Keratinocyte (primary cell): ENCODE measurements at regions not wholly inside any gene's neighbourhood (a gene's known extent, or its start where the extent isn't known, plus 50 kb on each side); places are given as distances from the start of the nearest gene placed in this dataset.

Source experiments
- DNase-seq: peaks from one replicate; pipeline ENCODE4 v3.0.0-alpha.2; 2011; ENCODE audit warnings: low read depth, missing footprints, low spot score
- FAIRE-seq: peaks from 2 replicates; lab custom pipeline; 2011; peaks lifted over from hg19 to GRCh38; lab: Jason Lieb, UNC
- H2AFZ ChIP-seq: 2 replicates; pipeline ENCODE4 v1.6.0; 2012; ENCODE audit warnings: low read length, control low read depth, inconsistent platforms; ENCODE audit not compliant: control insufficient read depth
- H3K27ac ChIP-seq: 2 replicates; pipeline ENCODE4 v1.5.1; 2011; ENCODE audit warnings: low read length; ENCODE audit not compliant: control insufficient read depth, insufficient read depth
- H3K27me3 ChIP-seq: 3 replicates; pipeline ENCODE4 v1.6.0; 2011; ENCODE audit warnings: low read length; ENCODE audit not compliant: control insufficient read depth, insufficient read depth; ENCODE audit errors: extremely low read depth
- H3K36me3 ChIP-seq, 2 experiments: 2 replicates in 1 of 2; 3 replicates in 1 of 2; pipeline ENCODE4 v1.5.1; 2011; ENCODE audit warnings: low read length in 2 of 2, mild to moderate bottlenecking in 1 of 2; ENCODE audit not compliant: control insufficient read depth in 2 of 2, insufficient read depth in 2 of 2; ENCODE audit errors: extremely low read depth in 1 of 2
- H3K4me1 ChIP-seq: 3 replicates; pipeline ENCODE4 v1.5.1; 2011; ENCODE audit warnings: low read length; ENCODE audit not compliant: control insufficient read depth, insufficient read depth; ENCODE audit errors: extremely low read depth
- H3K4me2 ChIP-seq: 3 replicates; pipeline ENCODE4 v1.6.0; 2011; ENCODE audit warnings: low read depth, low read length; ENCODE audit not compliant: control insufficient read depth, insufficient read depth; ENCODE audit errors: extremely low read depth
- H3K4me3 ChIP-seq, 3 experiments: fragments of 200-600 bp in 1 of 3; sonication (generic) in 1 of 3; 2 replicates in 2 of 3; 3 replicates in 1 of 3; pipeline ENCODE4 v1.5.1; 2011 to 2016; ENCODE audit warnings: low read length in 3 of 3, mild to moderate bottlenecking in 3 of 3, control low read depth in 2 of 3, inconsistent platforms in 1 of 3, low read depth in 1 of 3, mixed read lengths in 1 of 3, mixed run types in 1 of 3, moderate library complexity in 1 of 3; ENCODE audit not compliant: control insufficient read depth in 2 of 3, insufficient read depth in 2 of 3; ENCODE audit errors: extremely low read depth in 1 of 3
- H3K79me2 ChIP-seq: 2 replicates; pipeline ENCODE4 v1.6.0; 2012; ENCODE audit warnings: low read length; ENCODE audit not compliant: control insufficient read depth, insufficient read depth
- H3K9ac ChIP-seq: 3 replicates; pipeline ENCODE4 v1.6.0; 2011; ENCODE audit warnings: low read length; ENCODE audit not compliant: control insufficient read depth, insufficient read depth; ENCODE audit errors: extremely low read depth
- H3K9me1 ChIP-seq: 3 replicates; pipeline ENCODE4 v1.6.0; 2011; ENCODE audit warnings: low read length; ENCODE audit not compliant: control insufficient read depth, insufficient read depth; ENCODE audit errors: extremely low read depth
- H3K9me3 ChIP-seq: 2 replicates; pipeline ENCODE4 v1.5.1; 2012; ENCODE audit warnings: low read depth, low read length; ENCODE audit not compliant: control insufficient read depth
- H4K20me1 ChIP-seq: 3 replicates; pipeline ENCODE4 v1.6.0; 2011; ENCODE audit warnings: low read length; ENCODE audit not compliant: control insufficient read depth, insufficient read depth; ENCODE audit errors: extremely low read depth
- CTCF ChIP-seq, 3 experiments: IDR thresholded peaks in 1 of 3; conservative IDR thresholded peaks in 1 of 3; optimal IDR thresholded peaks in 1 of 3; 2 replicates in 2 of 3; 3 replicates in 1 of 3; pipeline versions ENCODE3 to v1.5.1; 2011; ENCODE audit warnings: low read length in 3 of 3, mild to moderate bottlenecking in 3 of 3, moderate library complexity in 2 of 3, control low read depth in 1 of 3, inconsistent platforms in 1 of 3; ENCODE audit not compliant: insufficient read depth in 2 of 3; ENCODE audit errors: extremely low read depth in 1 of 3
- EZH2 ChIP-seq: IDR thresholded peaks from one replicate; pipeline ENCODE4 v1.6.1; 2012; ENCODE audit warnings: inconsistent platforms, mild to moderate bottlenecking, low read length, moderate library complexity
- dilution Hi-C: fragments of 300-500 bp; cut with MboI; formaldehyde crosslinking; loops from one replicate; pipeline ENCODE4 v1.7.0; 2020; ENCODE audit warnings: low sequenced_read_pairs; ENCODE audit not compliant: extremely low pct_ligation_motif_present

GRCh38 chrX:125398959-125399440 is 79.3 kb downstream of the TEX13C start:
- Histone ChIP-seq H3K4me1 (no peaks in the 10 kb centered on the region), H3K36me3 (no peaks in the 10 kb centered on the region), H3K9me3 (no peaks in the 10 kb centered on the region), H3K9ac (no peak overlapping the region), H2AFZ (no peak overlapping the region), H3K4me2 (no peak overlapping the region), H4K20me1 (no peaks in the 10 kb centered on the region), H3K27me3 (no peaks in the 10 kb centered on the region), H3K9me1 (no peaks in the 10 kb centered on the region), H3K27ac (no peak overlapping the region), H3K4me3 (no peak overlapping the region), H3K79me2 (no peaks in the 10 kb centered on the region)
- FAIRE-seq, result no peak
- TF ChIP-seq CTCF (optimal IDR thresholded peaks at IDR 0.05 in 1 of 3, IDR thresholded peaks at IDR 0.05 in 1 of 3, conservative IDR thresholded peaks at IDR 0.05 in 1 of 3; ENCODE audit: extremely low read depth in 1 of 3, insufficient read depth in 2 of 3, low read length in 3 of 3) (no peak), EZH2 (no peak)
- dilution Hi-C loops, result no loop called here
- DNase-seq, result no peak

GRCh38 chrX:125402807-125403206 is 83.1 kb downstream of the TEX13C start:
- Histone ChIP-seq H3K9ac (no peak overlapping the region), H3K36me3 (no peaks in the 10 kb centered on the region), H3K9me3 (no peaks in the 10 kb centered on the region), H3K27me3 (no peaks in the 10 kb centered on the region), H3K79me2 (no peaks in the 10 kb centered on the region), H3K4me2 (no peak overlapping the region), H2AFZ (no peak overlapping the region), H4K20me1 (no peaks in the 10 kb centered on the region), H3K27ac (no peak overlapping the region), H3K9me1 (no peaks in the 10 kb centered on the region), H3K4me1 (no peaks in the 10 kb centered on the region), H3K4me3 (no peak overlapping the region)
- no peak for FAIRE-seq
- TF ChIP-seq EZH2 (no peak), CTCF (optimal IDR thresholded peaks at IDR 0.05 in 1 of 3, IDR thresholded peaks at IDR 0.05 in 1 of 3, conservative IDR thresholded peaks at IDR 0.05 in 1 of 3; ENCODE audit: extremely low read depth in 1 of 3, insufficient read depth in 2 of 3, low read length in 3 of 3) (no peak)
- dilution Hi-C loops, result no loop called here
- DNase-seq, result no peak
